Naive thymus-derived CD4-positive, alpha-beta T cell (primary cell): ENCODE measurements at regions not wholly inside any gene's neighbourhood (a gene's known extent, or its start where the extent isn't known, plus 50 kb on each side); places are given as distances from the start of the nearest gene placed in this dataset.

Experiments used
- ATAC-seq: fragments of 150-1000 bp; cut with Tn5 transposase; 2 replicates; pipeline ENCODE4 v1.10.0; 2021; ENCODE audit warnings: mild to moderate bottlenecking, moderate library complexity
- CTCF ChIA-PET: fragments of 350-600 bp; sonication (Branson Sonifier 250); formaldehyde crosslinking; loops from one replicate; lab custom pipeline; 2021; ENCODE audit warnings: antibody characterized with exemption; lab: Charles Lee
- POLR2A ChIA-PET: fragments of 350-600 bp; sonication (Branson Sonifier 250); formaldehyde crosslinking; loops from one replicate; lab custom pipeline; 2021; ENCODE audit warnings: antibody characterized with exemption, inconsistent platforms; lab: Charles Lee
- DNase-seq, 9 donors: peaks; one replicate each; pipeline versions ENCODE4 v3.0.0 to v3.0.0-alpha.2; 2020 to 2022; ENCODE audit warnings: mixed read lengths in 1 of 9
- H3K27ac ChIP-seq: one replicate; pipeline ENCODE4 v1.7.0; 2013; ENCODE audit warnings: mild to moderate bottlenecking, low read depth, low read length, moderate library complexity
- H3K27me3 ChIP-seq, 2 donors: one replicate each; pipeline ENCODE4 v1.7.0; 2013; ENCODE audit warnings: low read length in 2 of 2, mild to moderate bottlenecking in 2 of 2, moderate library complexity in 2 of 2; ENCODE audit not compliant: control insufficient read depth in 2 of 2, insufficient read depth in 2 of 2
- H3K36me3 ChIP-seq, 3 experiments: 1 replicate in 2 of 3; 2 replicates in 1 of 3; pipeline ENCODE4 v1.7.0; 2013; ENCODE audit warnings: low read length in 3 of 3, mild to moderate bottlenecking in 3 of 3, moderate library complexity in 1 of 3; ENCODE audit not compliant: insufficient read depth in 3 of 3, control insufficient read depth in 2 of 3
- H3K4me1 ChIP-seq, 2 donors: one replicate each; pipeline ENCODE4 v1.7.0; 2013; ENCODE audit warnings: low read length in 2 of 2, mild to moderate bottlenecking in 2 of 2, moderate library complexity in 1 of 2; ENCODE audit not compliant: control insufficient read depth in 2 of 2, insufficient read depth in 2 of 2
- H3K4me3 ChIP-seq: 2 replicates; pipeline ENCODE4 v1.7.0; 2013; ENCODE audit warnings: mild to moderate bottlenecking, low read length
- H3K9me3 ChIP-seq, 3 experiments: 1 replicate in 2 of 3; 2 replicates in 1 of 3; pipeline ENCODE4 v1.7.0; 2013; ENCODE audit warnings: low read length in 3 of 3; ENCODE audit not compliant: control insufficient read depth in 2 of 3
- H3K27ac Mint-ChIP-seq, 9 donors: one replicate each; pipeline ENCODE4 v1.8.0; 2020 to 2022; ENCODE audit warnings: mixed read lengths in 9 of 9, mild to moderate bottlenecking in 8 of 9, moderate library complexity in 5 of 9, inconsistent platforms in 2 of 9
- H3K27me3 Mint-ChIP-seq, 5 donors: one replicate each; pipeline ENCODE4 v1.8.0; 2021 to 2022; ENCODE audit warnings: mixed read lengths in 5 of 5, mild to moderate bottlenecking in 1 of 5
- H3K36me3 Mint-ChIP-seq, 5 donors: one replicate each; pipeline ENCODE4 v1.8.0; 2020 to 2022; ENCODE audit warnings: mixed read lengths in 5 of 5, mild to moderate bottlenecking in 3 of 5, inconsistent platforms in 1 of 5
- H3K4me1 Mint-ChIP-seq, 7 donors: one replicate each; pipeline ENCODE4 v1.8.0; 2020 to 2022; ENCODE audit warnings: mixed read lengths in 7 of 7, mild to moderate bottlenecking in 3 of 7, inconsistent platforms in 1 of 7
- H3K4me3 Mint-ChIP-seq, 10 donors: one replicate each; pipeline ENCODE4 v1.8.0; 2020 to 2022; ENCODE audit warnings: mild to moderate bottlenecking in 10 of 10, mixed read lengths in 10 of 10, moderate library complexity in 6 of 10, inconsistent platforms in 2 of 10
- H3K9me3 Mint-ChIP-seq, 11 donors: one replicate each; pipeline ENCODE4 v1.8.0; 2020 to 2022; ENCODE audit warnings: mixed read lengths in 11 of 11, mild to moderate bottlenecking in 4 of 11, inconsistent platforms in 1 of 11, moderate library complexity in 1 of 11
- intact Hi-C, 2 donors: fragments of 100-400 bp; cut with micrococcal nuclease; formaldehyde crosslinking; loops; one replicate each; pipeline ENCODE4 v1.15.1; 2023

- ChIA-PET CTCF (no interaction called here), POLR2A (no interaction called here)
- Histone ChIP-seq H3K4me3 (no peak overlapping the region), H3K27ac (no peak overlapping the region), H3K36me3 (no peaks in the 10 kb centered on the region), H3K9me3 (no peaks in the 10 kb centered on the region), H3K27me3 (no peaks in the 10 kb centered on the region), H3K4me1 (no peaks in the 10 kb centered on the region)
- ATAC-seq (no peak), DNase-seq (no peak)
- Mint-ChIP-seq H3K36me3 (no peaks in the 10 kb centered on the region), H3K27ac (no peak overlapping the region), H3K4me3 (no peak overlapping the region), H3K27me3 (peaks cover 0 to 13% (median 0%) of the 10 kb centered on the region in 5 donors), H3K4me1 (no peaks in the 10 kb centered on the region), H3K9me3 (no peaks in the 10 kb centered on the region)
- intact Hi-C loops: no loop called here
These were observed 1295.8 kb downstream of the BRD1 start for GRCh38 chr22:48531761-48532435.

GRCh38 chr22:48531108-48531507 lies 1296.6 kb downstream of the BRD1 start:
- H3K4me3 Mint-ChIP-seq: no peak overlapping the region
- Histone ChIP-seq H3K4me3 (no peak overlapping the region), H3K27ac (no peak overlapping the region), H3K36me3 (no peaks in the 10 kb centered on the region), H3K27me3 (no peaks in the 10 kb centered on the region), H3K4me1 (no peaks in the 10 kb centered on the region), H3K9me3 (no peaks in the 10 kb centered on the region)
- DNase-seq: no peak
- H3K9me3 Mint-ChIP-seq: no peaks in the 10 kb centered on the region
- H3K4me1 Mint-ChIP-seq: no peaks in the 10 kb centered on the region
- no peak for ATAC-seq
- no peak overlapping the region for H3K27ac Mint-ChIP-seq
- ChIA-PET CTCF (no interaction called here), POLR2A (no interaction called here)
- H3K36me3 Mint-ChIP-seq: no peaks in the 10 kb centered on the region
- peaks cover 0 to 13% (median 0%) of the 10 kb centered on the region in 5 donors for H3K27me3 Mint-ChIP-seq
- intact Hi-C loops: no loop called here

DNA sequence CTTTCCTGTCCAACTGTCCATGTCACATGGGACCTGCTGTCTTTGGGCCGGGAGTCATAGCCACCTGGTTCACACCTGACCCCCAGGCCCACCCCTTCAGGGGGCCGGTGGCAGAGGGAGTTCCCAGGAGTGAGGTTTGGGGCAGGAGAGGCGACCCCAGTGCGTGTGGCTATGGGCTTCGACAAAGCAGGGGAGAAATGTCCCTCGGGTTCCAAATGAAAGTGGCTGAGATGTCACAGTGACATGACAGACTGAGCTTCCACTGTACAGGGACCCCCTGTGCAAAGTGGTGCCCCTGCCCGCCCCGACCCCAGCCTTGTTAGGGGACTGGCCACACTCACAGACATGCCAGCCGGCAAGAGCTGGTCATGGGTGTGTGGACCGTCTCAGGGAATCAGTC lies 1297.0 kb downstream of the BRD1 start:
- Histone ChIP-seq H3K9me3 (no peaks in the 10 kb centered on the region), H3K27me3 (no peaks in the 10 kb centered on the region), H3K36me3 (no peaks in the 10 kb centered on the region), H3K4me3 (no peak overlapping the region), H3K4me1 (no peaks in the 10 kb centered on the region), H3K27ac (no peak overlapping the region)
- Mint-ChIP-seq H3K36me3 (no peaks in the 10 kb centered on the region), H3K27me3 (peaks cover 0 to 13% (median 0%) of the 10 kb centered on the region in 5 donors), H3K27ac (no peak overlapping the region), H3K9me3 (no peaks in the 10 kb centered on the region), H3K4me1 (peaks cover 0 to 1% (median 0%) of the 10 kb centered on the region in 7 donors), H3K4me3 (no peak overlapping the region)
- intact Hi-C loops: no loop called here
- ATAC-seq (no peak), DNase-seq (no peak)
- ChIA-PET POLR2A (no interaction called here), CTCF (no interaction called here)

- H3K27me3 ChIP-seq: no peaks in the 10 kb centered on the region
- Mint-ChIP-seq H3K4me3 (no peak overlapping the region), H3K9me3 (no peaks in the 10 kb centered on the region), H3K36me3 (no peaks in the 10 kb centered on the region), H3K27me3 (peaks cover 0 to 13% (median 0%) of the 10 kb centered on the region in 5 donors), H3K27ac (no peak overlapping the region), H3K4me1 (peaks cover 0 to 2% (median 0%) of the 10 kb centered on the region in 7 donors)
- H3K36me3 ChIP-seq: no peaks in the 10 kb centered on the region
- ATAC-seq (no peak), DNase-seq (no peak)
- ChIA-PET CTCF (no interaction called here), POLR2A (no interaction called here)
- intact Hi-C loops: no loop called here
- H3K4me1 ChIP-seq: no peaks in the 10 kb centered on the region
- no peak overlapping the region for H3K4me3 ChIP-seq
- no peaks in the 10 kb centered on the region for H3K9me3 ChIP-seq
- no peak overlapping the region for H3K27ac ChIP-seq
These were observed 1299.3 kb downstream of the BRD1 start for GRCh38 chr22:48528221-48528915.

- H3K36me3 Mint-ChIP-seq: no peaks in the 10 kb centered on the region
- CTCF ChIA-PET: no interaction called here
These were observed 1303.9 kb downstream of the BRD1 start for GRCh38 chr22:48523761-48524160.

GRCh38 chr22:48523091-48523490 lies 1304.6 kb downstream of the BRD1 start:
- Histone ChIP-seq H3K9me3 (no peaks in the 10 kb centered on the region), H3K36me3 (no peaks in the 10 kb centered on the region), H3K27ac (no peak overlapping the region), H3K27me3 (no peaks in the 10 kb centered on the region), H3K4me1 (no peaks in the 10 kb centered on the region), H3K4me3 (no peak overlapping the region)
- DNase-seq (no peak), ATAC-seq (no peak)
- Mint-ChIP-seq H3K36me3 (no peaks in the 10 kb centered on the region), H3K27me3 (no peaks in the 10 kb centered on the region), H3K4me3 (no peak overlapping the region), H3K4me1 (peaks cover 0 to 2% (median 0%) of the 10 kb centered on the region in 7 donors), H3K27ac (no peak overlapping the region), H3K9me3 (no peaks in the 10 kb centered on the region)
- ChIA-PET CTCF (no interaction called here), POLR2A (no interaction called here)
- intact Hi-C loops: no loop called here

More at GRCh38 chr22:48523761-48524160, 1303.9 kb downstream of the BRD1 start:
- POLR2A ChIA-PET: no interaction called here
- peaks cover 0 to 6% (median 0%) of the 10 kb centered on the region in 5 donors for H3K27me3 Mint-ChIP-seq
- H3K4me3 ChIP-seq: no peak overlapping the region
- H3K4me1 Mint-ChIP-seq: peaks cover 0 to 2% (median 0%) of the 10 kb centered on the region in 7 donors
- no peaks in the 10 kb centered on the region for H3K9me3 Mint-ChIP-seq
- ATAC-seq (no peak), DNase-seq (no peak)
- H3K4me1 ChIP-seq: no peaks in the 10 kb centered on the region
- intact Hi-C loops: no loop called here
- H3K36me3 ChIP-seq: no peaks in the 10 kb centered on the region
- H3K4me3 Mint-ChIP-seq: no peak overlapping the region
- no peaks in the 10 kb centered on the region for H3K27me3 ChIP-seq
- no peak overlapping the region for H3K27ac Mint-ChIP-seq
- H3K27ac ChIP-seq: no peak overlapping the region
- no peaks in the 10 kb centered on the region for H3K9me3 ChIP-seq

GRCh38 chr22:48522271-48522670 lies 1305.4 kb downstream of the BRD1 start:
- Histone ChIP-seq H3K9me3 (no peaks in the 10 kb centered on the region), H3K4me3 (no peak overlapping the region), H3K36me3 (no peaks in the 10 kb centered on the region), H3K4me1 (no peaks in the 10 kb centered on the region), H3K27me3 (no peaks in the 10 kb centered on the region), H3K27ac (no peak overlapping the region)
- Mint-ChIP-seq H3K27me3 (no peaks in the 10 kb centered on the region), H3K36me3 (no peaks in the 10 kb centered on the region), H3K27ac (no peak overlapping the region), H3K4me3 (no peak overlapping the region), H3K9me3 (no peaks in the 10 kb centered on the region), H3K4me1 (peaks cover 0 to 2% (median 0%) of the 10 kb centered on the region in 7 donors)
- POLR2A ChIA-PET: no interaction called here
- CTCF ChIA-PET: no interaction called here
- intact Hi-C loops: no loop called here
- ATAC-seq (no peak), DNase-seq (no peak)
